BJ (cell line): ENCODE measurements at regions not wholly inside any gene's neighbourhood (a gene's known extent, or its start where the extent isn't known, plus 50 kb on each side); places are given as distances from the start of the nearest gene placed in this dataset.

Experiments
- CTCF ChIA-PET: fragments of 350-600 bp; formaldehyde crosslinking; extraction: SDS; loops from one replicate; lab custom pipeline; 2021; ENCODE audit warnings: antibody characterized with exemption, inconsistent platforms; lab: Yijun Ruan, JAX
- POLR2A ChIA-PET: fragments of 300-600 bp; sonication (Branson Sonifier 250); formaldehyde crosslinking; extraction: SDS; loops from one replicate; lab custom pipeline; 2021; ENCODE audit warnings: antibody characterized with exemption; lab: Charles Lee
- DNase-seq: peaks from one replicate; pipeline ENCODE4 v3.0.0-alpha.2; 2011; ENCODE audit warnings: low read depth
- H3K27me3 ChIP-seq: 2 replicates; pipeline ENCODE4 v1.6.0; 2011; ENCODE audit warnings: low read length; ENCODE audit not compliant: control insufficient read depth, insufficient read depth
- H3K36me3 ChIP-seq: 2 replicates; pipeline ENCODE4 v1.5.1; 2011; ENCODE audit warnings: low read length; ENCODE audit not compliant: control insufficient read depth, insufficient read depth
- H3K4me3 ChIP-seq: 2 replicates; pipeline ENCODE4 v1.5.1; 2011; ENCODE audit warnings: low read depth, mild to moderate bottlenecking, control low read depth, low read length
- TF ChIP-seq, protein P1 (sequence below): IDR thresholded peaks from 2 replicates; pipeline ENCODE4 v1.5.1; 2011; ENCODE audit warnings: low read depth, mild to moderate bottlenecking, control low read depth, inconsistent platforms, low read length, moderate library complexity; ENCODE audit not compliant: insufficient read depth

DNA sequence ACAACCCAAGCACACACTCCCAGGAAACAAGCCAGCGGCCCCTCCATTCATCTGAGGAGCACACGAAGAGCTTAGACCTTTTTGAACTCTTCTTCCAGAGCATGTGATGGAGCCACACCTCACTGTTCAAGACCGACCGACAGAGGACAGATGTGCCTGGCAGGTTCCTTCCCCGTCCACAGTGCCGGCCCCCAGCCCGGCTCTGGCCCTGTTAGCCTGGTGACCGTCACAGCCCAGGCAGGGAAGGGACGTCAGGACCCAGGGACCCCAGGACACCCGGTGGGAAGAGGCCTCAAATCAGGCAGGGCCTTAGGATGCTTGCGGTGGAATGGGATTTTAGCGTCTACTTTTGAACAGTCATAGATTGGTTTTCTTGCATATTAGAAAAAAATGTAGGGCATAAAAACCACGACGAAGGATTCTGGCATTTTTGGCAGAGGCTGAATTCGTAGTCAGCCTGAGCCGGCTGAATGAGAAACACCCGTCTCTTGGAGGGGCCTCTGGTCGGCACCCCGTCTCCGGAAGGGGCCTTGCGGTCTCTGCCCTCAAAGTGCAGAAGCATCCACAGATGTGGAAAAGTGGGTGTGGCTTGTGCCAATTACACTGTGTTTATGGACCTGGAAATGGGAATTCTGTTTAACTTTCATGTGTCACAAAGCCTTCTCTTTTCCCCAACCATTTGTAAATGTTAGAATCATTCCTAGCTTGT is 79.3 kb downstream of the SIK1 start:
- no peaks in the 10 kb centered on the region for H3K27me3 ChIP-seq
- no peaks in the 10 kb centered on the region for H3K36me3 ChIP-seq
- POLR2A ChIA-PET = no interaction called here
- no peak for DNase-seq
- CTCF ChIA-PET = no interaction called here
- H3K4me3 ChIP-seq = no peak overlapping the region
- TF ChIP-seq, protein P1, sequence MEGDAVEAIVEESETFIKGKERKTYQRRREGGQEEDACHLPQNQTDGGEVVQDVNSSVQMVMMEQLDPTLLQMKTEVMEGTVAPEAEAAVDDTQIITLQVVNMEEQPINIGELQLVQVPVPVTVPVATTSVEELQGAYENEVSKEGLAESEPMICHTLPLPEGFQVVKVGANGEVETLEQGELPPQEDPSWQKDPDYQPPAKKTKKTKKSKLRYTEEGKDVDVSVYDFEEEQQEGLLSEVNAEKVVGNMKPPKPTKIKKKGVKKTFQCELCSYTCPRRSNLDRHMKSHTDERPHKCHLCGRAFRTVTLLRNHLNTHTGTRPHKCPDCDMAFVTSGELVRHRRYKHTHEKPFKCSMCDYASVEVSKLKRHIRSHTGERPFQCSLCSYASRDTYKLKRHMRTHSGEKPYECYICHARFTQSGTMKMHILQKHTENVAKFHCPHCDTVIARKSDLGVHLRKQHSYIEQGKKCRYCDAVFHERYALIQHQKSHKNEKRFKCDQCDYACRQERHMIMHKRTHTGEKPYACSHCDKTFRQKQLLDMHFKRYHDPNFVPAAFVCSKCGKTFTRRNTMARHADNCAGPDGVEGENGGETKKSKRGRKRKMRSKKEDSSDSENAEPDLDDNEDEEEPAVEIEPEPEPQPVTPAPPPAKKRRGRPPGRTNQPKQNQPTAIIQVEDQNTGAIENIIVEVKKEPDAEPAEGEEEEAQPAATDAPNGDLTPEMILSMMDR = no peak

DNA sequence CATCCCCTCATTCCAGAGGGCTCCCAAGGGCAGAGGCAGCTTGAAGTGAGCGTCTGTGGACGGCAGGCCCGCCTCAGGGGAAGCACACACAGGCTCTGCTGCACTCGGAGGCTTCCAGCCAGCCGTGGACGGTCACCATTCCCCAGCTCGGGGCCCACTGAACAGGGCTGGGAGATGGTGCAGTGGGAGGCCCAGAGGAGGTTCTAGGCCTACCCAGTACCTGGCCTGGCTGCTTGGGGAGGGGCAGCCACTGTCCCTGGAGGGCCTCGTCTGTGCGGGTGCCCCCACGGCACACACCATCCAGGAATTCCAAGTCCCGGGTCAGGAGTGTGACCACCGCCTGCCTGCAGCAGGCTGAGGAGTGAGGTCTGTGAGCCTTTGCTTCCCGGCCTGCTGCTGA is 80.4 kb downstream of the SIK1 start:
- Histone ChIP-seq H3K27me3 (no peaks in the 10 kb centered on the region), H3K36me3 (no peaks in the 10 kb centered on the region), H3K4me3 (no peak overlapping the region)
- TF ChIP-seq, protein P1 = no peak
- ChIA-PET CTCF (interaction anchor here (1.2 kb wide), 1 partner anchor 11 kb away, joined by 3 read pairs; no protein-coding TSS in a partner anchor), POLR2A (no interaction called here)
- DNase-seq = no peak

DNA sequence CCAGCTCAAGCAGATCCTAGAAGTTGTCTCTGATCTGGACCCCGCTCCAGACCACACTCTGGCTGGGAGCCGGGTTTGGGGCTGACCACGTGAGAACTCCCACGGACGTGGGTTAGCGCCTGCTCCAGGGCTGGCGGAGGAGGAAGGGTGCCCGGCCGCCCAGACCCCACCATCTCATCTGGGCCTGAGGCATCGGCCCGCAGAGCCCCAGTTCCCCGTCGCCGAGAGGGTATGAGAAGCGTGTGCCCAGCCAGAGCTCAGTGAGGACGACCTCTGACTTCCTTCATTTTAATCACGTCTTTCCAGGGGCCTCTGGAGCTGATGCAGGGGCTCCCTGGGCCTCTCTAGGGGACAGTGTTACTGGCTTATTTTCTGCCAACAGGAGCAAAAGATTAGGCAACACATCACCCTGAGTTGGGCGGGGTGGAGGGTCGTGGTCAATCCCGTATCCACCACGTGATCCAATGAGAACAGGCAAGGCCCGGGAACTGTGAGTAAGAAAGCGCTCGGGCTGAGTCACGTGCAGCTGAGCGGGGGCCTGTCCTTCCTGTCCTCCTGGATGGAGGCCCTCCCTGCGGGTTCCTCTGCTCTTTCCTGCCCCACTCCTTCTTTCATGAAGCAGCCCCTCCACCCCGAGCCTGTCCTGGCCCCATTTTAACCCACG is 81.1 kb downstream of the SIK1 start:
- Histone ChIP-seq H3K4me3 (no peak overlapping the region), H3K36me3 (no peaks in the 10 kb centered on the region), H3K27me3 (no peaks in the 10 kb centered on the region)
- ChIA-PET POLR2A (no interaction called here), CTCF (interaction anchor here (1.2 kb wide), 1 partner anchor 11 kb away, joined by 3 read pairs; no protein-coding TSS in a partner anchor)
- no peak for DNase-seq
- TF ChIP-seq, protein P1 = no peak

DNA sequence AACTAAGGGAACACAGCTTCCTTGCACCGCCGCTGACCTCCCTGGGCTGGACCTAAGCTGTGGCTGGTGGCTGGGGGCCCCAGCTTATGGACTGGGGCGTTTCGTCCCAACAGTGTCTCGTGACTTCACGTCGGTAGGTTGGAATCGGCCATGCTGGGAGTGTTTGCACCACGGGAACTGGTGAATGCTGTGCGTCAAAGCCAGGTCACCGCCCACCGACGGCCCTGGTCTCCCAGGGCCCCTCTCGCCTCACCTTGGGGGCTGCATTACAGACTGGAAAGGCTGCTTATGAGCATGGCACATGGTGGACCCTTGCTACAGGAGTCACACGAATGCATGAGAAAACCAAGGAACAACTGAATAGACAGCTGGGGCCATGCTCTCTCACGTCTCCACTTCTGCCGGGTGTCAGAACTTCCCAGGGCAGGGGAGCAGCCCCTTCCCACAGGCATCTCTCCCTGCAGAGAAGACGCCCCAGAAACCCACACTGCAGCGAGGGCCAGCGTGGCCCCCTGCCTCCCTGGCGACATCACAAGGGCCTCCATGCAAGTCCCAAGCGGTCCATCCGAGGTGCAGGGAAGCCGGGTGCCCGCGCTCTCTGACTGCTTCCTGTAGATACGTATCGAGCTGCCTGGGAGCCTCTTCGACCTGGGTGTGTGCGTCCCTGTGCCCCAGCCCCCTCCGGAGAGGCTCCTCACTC is 81.7 kb downstream of the SIK1 start:
- CTCF ChIA-PET = interaction anchor here (1.2 kb wide), 1 partner anchor 10 kb away, joined by 3 read pairs; no protein-coding TSS in a partner anchor

More for the DNA sequence above, 81.7 kb downstream of the SIK1 start:
- Histone ChIP-seq H3K36me3 (no peaks in the 10 kb centered on the region), H3K4me3 (no peak overlapping the region), H3K27me3 (no peaks in the 10 kb centered on the region)
- DNase-seq = no peak
- POLR2A ChIA-PET = no interaction called here
- TF ChIP-seq, protein P1 = no peak
